CD4-positive, CD25-positive, alpha-beta regulatory T cell (primary cell): ENCODE measurements at regions not wholly inside any gene's neighbourhood (a gene's known extent, or its start where the extent isn't known, plus 50 kb on each side); places are given as distances from the start of the nearest gene placed in this dataset.

Experiments used
- ATAC-seq, 2 donors: fragments of 150-1000 bp; cut with Tn5 transposase; one replicate each; pipeline ENCODE4 v1.10.0; 2021; ENCODE audit warnings: low read depth in 2 of 2, moderate number of reproducible peaks in 2 of 2, moderate library complexity in 1 of 2
- DNase-seq, 3 donors: peaks; one replicate each; pipeline versions ENCODE4 v3.0.0 to v3.0.0-alpha.2; 2012 to 2022; ENCODE audit warnings: mixed read lengths in 1 of 3
- H3K27ac ChIP-seq: one replicate; pipeline ENCODE4 v1.7.0; 2013; ENCODE audit warnings: mild to moderate bottlenecking, low read length; ENCODE audit not compliant: insufficient read depth, poor library complexity, severe bottlenecking
- H3K27me3 ChIP-seq: one replicate; pipeline ENCODE4 v1.7.0; 2013; ENCODE audit warnings: low read length; ENCODE audit not compliant: control insufficient read depth, insufficient read depth
- H3K36me3 ChIP-seq: one replicate; pipeline ENCODE4 v1.7.0; 2013; ENCODE audit warnings: mild to moderate bottlenecking, low read length, moderate library complexity; ENCODE audit not compliant: control insufficient read depth, insufficient read depth
- H3K4me1 ChIP-seq: 2 replicates; pipeline ENCODE4 v1.7.0; 2013; ENCODE audit warnings: mild to moderate bottlenecking, low read length; ENCODE audit not compliant: insufficient read depth, control insufficient read depth, poor library complexity, severe bottlenecking
- H3K4me3 ChIP-seq: one replicate; pipeline ENCODE4 v1.7.0; 2013; ENCODE audit warnings: low read depth, mild to moderate bottlenecking, low read length, moderate library complexity
- H3K9me3 ChIP-seq, 2 experiments: 1 replicate in 1 of 2; 2 replicates in 1 of 2; pipeline ENCODE4 v1.7.0; 2013; ENCODE audit warnings: low read length in 2 of 2, mild to moderate bottlenecking in 1 of 2, moderate library complexity in 1 of 2; ENCODE audit not compliant: control insufficient read depth in 2 of 2
- H3K27ac Mint-ChIP-seq, 3 donors: one replicate each; pipeline ENCODE4 v1.8.0; 2020 to 2022; ENCODE audit warnings: mild to moderate bottlenecking in 3 of 3, mixed read lengths in 3 of 3, moderate library complexity in 2 of 3
- H3K27me3 Mint-ChIP-seq: one replicate; pipeline ENCODE4 v1.8.0; 2022; ENCODE audit warnings: mild to moderate bottlenecking, mixed read lengths
- H3K36me3 Mint-ChIP-seq: one replicate; pipeline ENCODE4 v1.8.0; 2020; ENCODE audit warnings: mixed read lengths
- H3K4me1 Mint-ChIP-seq, 4 donors: one replicate each; pipeline ENCODE4 v1.8.0; 2020 to 2022; ENCODE audit warnings: mixed read lengths in 4 of 4, mild to moderate bottlenecking in 1 of 4
- H3K4me3 Mint-ChIP-seq, 4 donors: one replicate each; pipeline ENCODE4 v1.8.0; 2020 to 2022; ENCODE audit warnings: mild to moderate bottlenecking in 4 of 4, mixed read lengths in 4 of 4, moderate library complexity in 3 of 4
- H3K9me3 Mint-ChIP-seq, 7 donors: one replicate each; pipeline ENCODE4 v1.8.0; 2020 to 2022; ENCODE audit warnings: mixed read lengths in 7 of 7, mild to moderate bottlenecking in 3 of 7, moderate library complexity in 2 of 7

GRCh38 chr6:43874814-43875590, 105.0 kb downstream of the VEGFA start:
- H3K4me1 ChIP-seq, result no peaks in the 10 kb centered on the region
- H3K36me3 ChIP-seq, result no peaks in the 10 kb centered on the region
- no peaks in the 10 kb centered on the region for H3K9me3 ChIP-seq
- ATAC-seq (no peak), DNase-seq (no peak)
- H3K27ac ChIP-seq, result no peak overlapping the region
- H3K36me3 Mint-ChIP-seq, result no peaks in the 10 kb centered on the region
- no peaks in the 10 kb centered on the region for H3K27me3 ChIP-seq
- no peak overlapping the region for H3K27ac Mint-ChIP-seq
- H3K4me3 ChIP-seq, result no peak overlapping the region
- no peaks in the 10 kb centered on the region for H3K4me1 Mint-ChIP-seq
- H3K9me3 Mint-ChIP-seq, result no peaks in the 10 kb centered on the region
- H3K27me3 Mint-ChIP-seq, result no peaks in the 10 kb centered on the region
- H3K4me3 Mint-ChIP-seq, result no peak overlapping the region

GRCh38 chr6:43873806-43874714, 104.0 kb downstream of the VEGFA start:
- no peak for ATAC-seq
- Mint-ChIP-seq H3K27ac (no peak overlapping the region), H3K27me3 (no peaks in the 10 kb centered on the region), H3K4me1 (no peaks in the 10 kb centered on the region), H3K9me3 (no peaks in the 10 kb centered on the region), H3K4me3 (no peak overlapping the region), H3K36me3 (no peaks in the 10 kb centered on the region)
- H3K27me3 ChIP-seq, result no peaks in the 10 kb centered on the region
- H3K4me1 ChIP-seq, result no peaks in the 10 kb centered on the region
- DNase-seq, result no peak
- no peak overlapping the region for H3K27ac ChIP-seq
- H3K9me3 ChIP-seq, result no peaks in the 10 kb centered on the region
- H3K36me3 ChIP-seq, result no peaks in the 10 kb centered on the region
- H3K4me3 ChIP-seq, result no peak overlapping the region

GRCh38 chr6:43871933-43872332, 101.9 kb downstream of the VEGFA start:
- Histone ChIP-seq H3K4me3 (no peak overlapping the region), H3K36me3 (no peaks in the 10 kb centered on the region)
- ATAC-seq, result no peak

GRCh38 chr6:43871284-43871683, 101.3 kb downstream of the VEGFA start:
- no peak for DNase-seq
- H3K27ac Mint-ChIP-seq, result no peak overlapping the region

More at GRCh38 chr6:43871933-43872332, 101.9 kb downstream of the VEGFA start:
- Mint-ChIP-seq H3K27me3 (peaks cover 6% of the 10 kb centered on the region), H3K4me3 (no peak overlapping the region), H3K9me3 (no peaks in the 10 kb centered on the region), H3K36me3 (no peaks in the 10 kb centered on the region), H3K27ac (no peak overlapping the region), H3K4me1 (no peaks in the 10 kb centered on the region)
- H3K4me1 ChIP-seq, result no peaks in the 10 kb centered on the region
- H3K9me3 ChIP-seq, result no peaks in the 10 kb centered on the region
- no peak overlapping the region for H3K27ac ChIP-seq
- no peak for DNase-seq
- no peaks in the 10 kb centered on the region for H3K27me3 ChIP-seq

GRCh38 chr6:43870660-43871061, 100.7 kb downstream of the VEGFA start:
- Histone ChIP-seq H3K36me3 (no peaks in the 10 kb centered on the region), H3K4me3 (no peak overlapping the region), H3K9me3 (no peaks in the 10 kb centered on the region), H3K27me3 (no peaks in the 10 kb centered on the region), H3K27ac (no peak overlapping the region), H3K4me1 (no peaks in the 10 kb centered on the region)
- Mint-ChIP-seq H3K27ac (peak overlapping the region in 1 of 3 donors; percentile 11), H3K4me3 (no peak overlapping the region), H3K27me3 (peaks cover 14% of the 10 kb centered on the region), H3K9me3 (no peaks in the 10 kb centered on the region), H3K4me1 (no peaks in the 10 kb centered on the region), H3K36me3 (no peaks in the 10 kb centered on the region)
- DNase-seq, result no peak
- no peak for ATAC-seq

More at GRCh38 chr6:43871284-43871683, 101.3 kb downstream of the VEGFA start:
- ATAC-seq, result no peak
- Mint-ChIP-seq H3K36me3 (no peaks in the 10 kb centered on the region), H3K27me3 (peaks cover 8% of the 10 kb centered on the region), H3K4me3 (no peak overlapping the region), H3K4me1 (no peaks in the 10 kb centered on the region), H3K9me3 (no peaks in the 10 kb centered on the region)
- H3K4me3 ChIP-seq, result no peak overlapping the region
- no peak overlapping the region for H3K27ac ChIP-seq
- H3K4me1 ChIP-seq, result no peaks in the 10 kb centered on the region
- H3K27me3 ChIP-seq, result no peaks in the 10 kb centered on the region
- no peaks in the 10 kb centered on the region for H3K36me3 ChIP-seq
- H3K9me3 ChIP-seq, result no peaks in the 10 kb centered on the region

- H3K4me3 ChIP-seq, result no peak overlapping the region
- no peaks in the 10 kb centered on the region for H3K9me3 Mint-ChIP-seq
- H3K27ac ChIP-seq, result no peak overlapping the region
- no peaks in the 10 kb centered on the region for H3K36me3 ChIP-seq
- no peaks in the 10 kb centered on the region for H3K9me3 ChIP-seq
- ATAC-seq (no peak), DNase-seq (no peak)
- H3K4me3 Mint-ChIP-seq, result no peak overlapping the region
- H3K4me1 Mint-ChIP-seq, result no peaks in the 10 kb centered on the region
- H3K27me3 ChIP-seq, result no peaks in the 10 kb centered on the region
- H3K27ac Mint-ChIP-seq, result no peak overlapping the region
- peaks cover 21% of the 10 kb centered on the region for H3K27me3 Mint-ChIP-seq
- no peaks in the 10 kb centered on the region for H3K36me3 Mint-ChIP-seq
- no peaks in the 10 kb centered on the region for H3K4me1 ChIP-seq
Measured at GRCh38 chr6:43869792-43870659, 100.0 kb downstream of the VEGFA start.

- H3K9me3 ChIP-seq, result no peaks in the 10 kb centered on the region
- H3K36me3 ChIP-seq, result no peaks in the 10 kb centered on the region
- no peak overlapping the region for H3K27ac ChIP-seq
- Mint-ChIP-seq H3K36me3 (no peaks in the 10 kb centered on the region), H3K4me3 (no peak overlapping the region), H3K27ac (no peak overlapping the region), H3K9me3 (no peaks in the 10 kb centered on the region), H3K27me3 (peaks cover 22% of the 10 kb centered on the region), H3K4me1 (no peaks in the 10 kb centered on the region)
- H3K27me3 ChIP-seq, result no peaks in the 10 kb centered on the region
- DNase-seq, result no peak
- no peak overlapping the region for H3K4me3 ChIP-seq
- no peak for ATAC-seq
- no peaks in the 10 kb centered on the region for H3K4me1 ChIP-seq
Measured at GRCh38 chr6:43869079-43869710, 99.2 kb downstream of the VEGFA start.
